IMR-90 (cell line): ENCODE measurements at regions not wholly inside any gene's neighbourhood (a gene's known extent, or its start where the extent isn't known, plus 50 kb on each side); places are given as distances from the start of the nearest gene placed in this dataset.

Experiments
- ATAC-seq: fragments of 200-7000 bp; cut with Tn5 transposase; 2 replicates; pipeline ENCODE4 v1.9.1; 2020; ENCODE audit warnings: low read depth, mild to moderate bottlenecking, moderate library complexity
- BruUV-seq: library from RNA; stranded (reverse); fragments of 400-500 nt; replicated peaks from 2 replicates; lab custom pipeline; 2021; lab: Mats Ljungman, UMichigan
- CTCF ChIA-PET: fragments of 300-600 bp; formaldehyde crosslinking; extraction: SDS; loops from one replicate; lab custom pipeline; 2021; ENCODE audit warnings: antibody characterized with exemption; lab: Yijun Ruan, JAX
- POLR2A ChIA-PET: fragments of 300-600 bp; sonication (Branson Sonifier 250); formaldehyde crosslinking; loops from one replicate; lab custom pipeline; 2022; ENCODE audit warnings: antibody characterized with exemption; ENCODE audit not compliant: unreplicated experiment; lab: Charles Lee
- DNase-seq: peaks from one replicate; pipeline ENCODE4 v3.0.0; 2013
- H2AFZ ChIP-seq: replicated peaks from 2 replicates; pipeline ENCODE3; 2013; ENCODE audit warnings: low read length, mild to moderate bottlenecking; ENCODE audit not compliant: poor library complexity
- H2AK5ac ChIP-seq: 2 replicates; pipeline ENCODE4 v1.6.1; 2013; ENCODE audit warnings: low read depth, low read length, inconsistent platforms
- H2AK9ac ChIP-seq: replicated peaks from 2 replicates; pipeline ENCODE3; 2013; ENCODE audit warnings: mild to moderate bottlenecking, low read depth, low read length, moderate library complexity; ENCODE audit not compliant: poor library complexity
- H2BK120ac ChIP-seq: 2 replicates; pipeline ENCODE4 v1.6.1; 2013; ENCODE audit warnings: low read depth, low read length, inconsistent platforms
- H2BK15ac ChIP-seq: 3 replicates; pipeline ENCODE4 v1.6.1; 2013; ENCODE audit warnings: low read depth, low read length, inconsistent platforms
- H2BK20ac ChIP-seq: 2 replicates; pipeline ENCODE4 v1.6.1; 2013; ENCODE audit warnings: low read depth, mild to moderate bottlenecking, inconsistent platforms, low read length, moderate library complexity
- H2BK5ac ChIP-seq: 2 replicates; pipeline ENCODE4 v1.6.1; 2013; ENCODE audit warnings: mild to moderate bottlenecking, low read depth, low read length, inconsistent platforms; ENCODE audit not compliant: poor library complexity, severe bottlenecking
- H3K14ac ChIP-seq: replicated peaks from 2 replicates; pipeline ENCODE4 v1.6.1; 2013; ENCODE audit warnings: low read depth, low read length, inconsistent platforms
- H3K18ac ChIP-seq: 2 replicates; pipeline ENCODE4 v1.6.1; 2013; ENCODE audit warnings: low read depth, low read length, control low read depth
- H3K23ac ChIP-seq: 2 replicates; pipeline ENCODE4 v1.6.1; 2013; ENCODE audit warnings: low read depth, low read length, inconsistent platforms
- H3K27ac ChIP-seq: 2 replicates; pipeline ENCODE4 v1.5.1; 2013; ENCODE audit warnings: mild to moderate bottlenecking, control low read depth, low read length; ENCODE audit not compliant: insufficient read depth
- H3K27me3 ChIP-seq: 2 replicates; pipeline ENCODE4 v1.6.1; 2013; ENCODE audit warnings: low read length; ENCODE audit not compliant: control insufficient read depth, insufficient read depth
- H3K36me3 ChIP-seq: 2 replicates; pipeline ENCODE4 v1.6.1; 2013; ENCODE audit warnings: low read length, mixed read lengths; ENCODE audit not compliant: control insufficient read depth, insufficient read depth
- H3K4ac ChIP-seq: 2 replicates; pipeline ENCODE4 v1.6.1; 2013; ENCODE audit warnings: low read depth, low read length, inconsistent platforms
- H3K4me1 ChIP-seq: 2 replicates; pipeline ENCODE4 v1.6.1; 2013; ENCODE audit warnings: low read length, mixed read lengths; ENCODE audit not compliant: control insufficient read depth, insufficient read depth
- H3K4me2 ChIP-seq: 2 replicates; pipeline ENCODE4 v1.6.1; 2013; ENCODE audit warnings: low read depth, mild to moderate bottlenecking, control low read depth, low read length, moderate library complexity
- H3K4me3 ChIP-seq: 2 replicates; pipeline ENCODE4 v1.5.1; 2013; ENCODE audit warnings: low read depth, mild to moderate bottlenecking, control low read depth, low read length, moderate library complexity; ENCODE audit not compliant: insufficient read depth
- H3K56ac ChIP-seq: 2 replicates; pipeline ENCODE4 v1.6.1; 2013; ENCODE audit warnings: low read length, inconsistent platforms; ENCODE audit not compliant: insufficient read depth; ENCODE audit errors: extremely low read depth
- H3K79me1 ChIP-seq, 2 experiments: 2 replicates each; pipeline ENCODE4 v1.6.1; 2013; ENCODE audit warnings: low read length in 2 of 2, inconsistent platforms in 1 of 2, low read depth in 1 of 2
- H3K9ac ChIP-seq: 2 replicates; pipeline ENCODE4 v1.6.1; 2013; ENCODE audit warnings: low read depth, low read length, control low read depth
- H3K9me1 ChIP-seq: 2 replicates; pipeline ENCODE4 v1.6.1; 2013; ENCODE audit warnings: low read length, inconsistent platforms; ENCODE audit not compliant: insufficient read depth
- H3K9me3 ChIP-seq: 2 replicates; pipeline ENCODE4 v1.6.1; 2013; ENCODE audit warnings: low read length; ENCODE audit not compliant: control insufficient read depth, insufficient read depth
- H4K20me1 ChIP-seq: 2 replicates; pipeline ENCODE4 v1.6.1; 2013; ENCODE audit warnings: low read length, inconsistent platforms; ENCODE audit not compliant: insufficient read depth
- H4K5ac ChIP-seq: 2 replicates; pipeline ENCODE4 v1.6.1; 2013; ENCODE audit warnings: mild to moderate bottlenecking, low read depth, low read length, control low read depth
- H4K8ac ChIP-seq, 2 experiments: 2 replicates each; pipeline ENCODE4 v1.6.1; 2013; ENCODE audit warnings: low read depth in 2 of 2, low read length in 2 of 2, control low read depth in 1 of 2, inconsistent platforms in 1 of 2
- H4K91ac ChIP-seq: 2 replicates; pipeline ENCODE4 v1.6.1; 2013; ENCODE audit warnings: low read depth, low read length, inconsistent platforms; ENCODE audit not compliant: insufficient read depth
- FOS ChIP-seq: fragments of 150-350 bp; IDR thresholded peaks from 2 replicates; pipeline ENCODE4 v1.6.1; 2016; ENCODE audit warnings: low read depth, low read length
- MAZ ChIP-seq: IDR thresholded peaks from 2 replicates; pipeline ENCODE4 v1.6.1; 2012; ENCODE audit warnings: low read depth, mild to moderate bottlenecking, low read length, improper control_type of control experiment, moderate library complexity, borderline replicate concordance
- RAD21 ChIP-seq: IDR thresholded peaks from 2 replicates; pipeline ENCODE4 v1.6.1; 2012; ENCODE audit warnings: low read length, improper control_type of control experiment
- RFX5 ChIP-seq: IDR thresholded peaks from 2 replicates; pipeline ENCODE4 v1.8.0; 2012; ENCODE audit warnings: low read depth, mild to moderate bottlenecking, low read length, moderate library complexity
- WGBS, 2 experiments: methylation state at CpG; one replicate each; pipeline versions ENCODE4 v1.1.5 to v1.1.7; 2013; ENCODE audit warnings: missing lambda C conversion rate in 2 of 2; ENCODE audit not compliant: insufficient read length in 1 of 2; ENCODE audit errors: extremely low coverage in 2 of 2; 5-methylcytosine and 5-hydroxymethylcytosine counted together
- dilution Hi-C: fragments of 300-500 bp; cut with HindIII; formaldehyde crosslinking; loops from one replicate; pipeline ENCODE4 v1.14.3; 2018; ENCODE audit warnings: low sequenced_read_pairs; ENCODE audit not compliant: unreplicated experiment
- in situ Hi-C: fragments of 300-500 bp; cut with MboI; formaldehyde crosslinking; loops from 3 replicates; pipeline ENCODE4 v1.14.3; 2019; ENCODE audit warnings: low sequenced_read_pairs, inconsistent platforms, mixed read lengths
- intact Hi-C: fragments of 100-400 bp; cut with micrococcal nuclease; formaldehyde crosslinking; loops from 2 replicates; pipeline ENCODE4 v1.10.0; 2022

GRCh38 chr2:104413890-104414289 is 440.0 kb upstream of the POU3F3 start:
- Histone ChIP-seq H3K4me2 (no peak overlapping the region), H4K91ac (no peak overlapping the region), H3K56ac (no peak overlapping the region), H3K27ac (no peak overlapping the region), H3K14ac (no peak overlapping the region), H3K9ac (no peak overlapping the region), H4K8ac (no peak overlapping the region), H4K20me1 (no peaks in the 10 kb centered on the region), H3K18ac (no peak overlapping the region), H3K36me3 (no peaks in the 10 kb centered on the region), H3K4me1 (no peaks in the 10 kb centered on the region), H3K23ac (no peak overlapping the region), H3K9me1 (no peaks in the 10 kb centered on the region), H3K4me3 (no peak overlapping the region), H3K79me1 (no peaks in the 10 kb centered on the region), H4K5ac (no peak overlapping the region), H3K4ac (no peak overlapping the region), H2AK5ac (no peak overlapping the region), H2BK5ac (no peak overlapping the region), H2AFZ (no peak overlapping the region), H2BK20ac (no peak overlapping the region), H3K9me3 (0 out of 2 replicates have a peak, but pooled peaks cover 5% of the 10 kb centered on the region), H2BK120ac (no peak overlapping the region), H3K27me3 (no peaks in the 10 kb centered on the region), H2BK15ac (no peak overlapping the region), H2AK9ac (no peak overlapping the region)
- no CpG with 5 or more reads among the region's 8 CpGs for WGBS, 2 experiments
- ATAC-seq (no peak), DNase-seq (no peak)
- ChIA-PET CTCF (no interaction called here), POLR2A (no interaction called here)
- intact Hi-C loops (no loop called here), in situ Hi-C loops (no loop called here), dilution Hi-C loops (no loop called here)
- TF ChIP-seq FOS (no peak), RAD21 (no peak), MAZ (no peak), RFX5 (no peak)
- BruUV-seq: no TSS peak
